Rectal smooth muscle tissue (tissue), 1 donor: ENCODE measurements at regions not wholly inside any gene's neighbourhood (a gene's known extent, or its start where the extent isn't known, plus 50 kb on each side); places are given as distances from the start of the nearest gene placed in this dataset.

Experiments used
- H3K27ac ChIP-seq: one replicate; pipeline ENCODE4 v1.7.0; 2013; ENCODE audit warnings: low read depth, low read length, inconsistent platforms
- H3K27me3 ChIP-seq: one replicate; pipeline ENCODE4 v1.7.0; 2013; ENCODE audit warnings: low read length; ENCODE audit not compliant: control insufficient read depth, insufficient read depth
- H3K36me3 ChIP-seq: one replicate; pipeline ENCODE4 v1.7.0; 2013; ENCODE audit warnings: low read length; ENCODE audit not compliant: control insufficient read depth, insufficient read depth
- H3K4me1 ChIP-seq: one replicate; pipeline ENCODE4 v1.7.0; 2013; ENCODE audit warnings: low read length; ENCODE audit not compliant: control insufficient read depth, insufficient read depth
- H3K4me3 ChIP-seq: one replicate; pipeline ENCODE4 v1.7.0; 2013; ENCODE audit warnings: low read length
- H3K9ac ChIP-seq: one replicate; pipeline ENCODE4 v1.7.0; 2013; ENCODE audit warnings: low read length

DNA sequence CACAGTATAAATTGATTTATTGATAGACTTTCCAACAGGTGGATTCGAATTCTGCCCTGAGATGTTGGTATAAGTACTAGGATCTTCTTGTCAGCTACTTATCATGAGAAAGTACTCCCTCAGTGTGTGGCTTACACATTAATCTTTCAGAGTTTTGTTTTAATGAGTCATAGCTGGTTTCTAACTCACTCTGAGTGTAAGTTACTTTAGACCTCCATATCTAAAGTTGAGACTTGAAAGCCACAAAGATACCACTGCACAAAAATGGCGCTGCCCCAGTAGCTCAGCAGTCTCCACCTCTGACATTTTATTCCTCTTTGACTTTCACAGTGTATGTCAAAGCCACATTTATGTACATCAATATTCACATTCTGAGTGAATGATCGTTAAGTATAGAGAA, 318.5 kb downstream of the ARAP2 start:
- Histone ChIP-seq H3K9ac (no peak overlapping the region), H3K4me3 (no peak overlapping the region), H3K36me3 (no peaks in the 10 kb centered on the region), H3K4me1 (no peaks in the 10 kb centered on the region), H3K27ac (no peak overlapping the region), H3K27me3 (no peaks in the 10 kb centered on the region)

DNA sequence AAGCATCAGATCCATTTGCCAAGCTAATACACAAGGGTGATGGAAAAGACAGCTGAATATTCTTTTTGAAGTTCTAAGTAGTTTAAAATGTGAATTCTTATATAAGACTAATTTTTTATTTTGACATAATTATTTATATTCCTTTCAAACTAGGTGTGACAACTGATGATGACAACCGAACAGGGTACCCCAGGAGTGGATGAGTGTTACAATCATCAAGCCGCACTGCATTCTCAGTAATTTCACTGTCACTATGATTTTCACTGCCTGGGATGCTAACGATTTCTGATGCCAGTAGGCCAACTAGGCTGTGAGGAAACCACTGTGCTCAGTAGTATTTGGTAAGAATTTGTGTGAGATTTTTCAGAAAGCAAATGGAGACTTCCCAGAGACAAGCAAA, 317.5 kb downstream of the ARAP2 start:
- Histone ChIP-seq H3K9ac (no peak overlapping the region), H3K36me3 (no peaks in the 10 kb centered on the region), H3K4me1 (no peaks in the 10 kb centered on the region), H3K27ac (no peak overlapping the region), H3K4me3 (no peak overlapping the region), H3K27me3 (no peaks in the 10 kb centered on the region)

DNA sequence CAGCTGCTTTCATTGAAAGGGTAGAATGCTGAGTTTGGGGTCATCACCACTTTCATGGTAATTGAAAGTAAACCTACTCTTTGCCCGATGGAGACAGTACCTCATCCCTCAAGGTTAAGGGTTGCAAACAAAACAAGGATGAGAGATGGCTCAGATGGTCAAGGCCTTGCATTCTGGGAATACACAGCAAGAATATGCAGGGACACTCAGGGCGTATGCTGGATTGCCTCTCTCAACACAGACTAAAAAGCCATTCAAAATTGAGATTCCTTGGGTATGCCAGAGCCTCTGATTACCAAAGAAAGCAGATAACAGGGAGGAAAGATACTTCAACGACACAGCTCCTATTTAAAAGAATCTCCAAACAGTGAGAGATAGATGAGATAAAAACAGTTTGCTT, 310.4 kb downstream of the ARAP2 start:
- no peaks in the 10 kb centered on the region for H3K4me1 ChIP-seq
- no peak overlapping the region for H3K4me3 ChIP-seq
- H3K27me3 ChIP-seq = no peaks in the 10 kb centered on the region
- no peaks in the 10 kb centered on the region for H3K36me3 ChIP-seq
- no peak overlapping the region for H3K27ac ChIP-seq
- no peak overlapping the region for H3K9ac ChIP-seq

DNA sequence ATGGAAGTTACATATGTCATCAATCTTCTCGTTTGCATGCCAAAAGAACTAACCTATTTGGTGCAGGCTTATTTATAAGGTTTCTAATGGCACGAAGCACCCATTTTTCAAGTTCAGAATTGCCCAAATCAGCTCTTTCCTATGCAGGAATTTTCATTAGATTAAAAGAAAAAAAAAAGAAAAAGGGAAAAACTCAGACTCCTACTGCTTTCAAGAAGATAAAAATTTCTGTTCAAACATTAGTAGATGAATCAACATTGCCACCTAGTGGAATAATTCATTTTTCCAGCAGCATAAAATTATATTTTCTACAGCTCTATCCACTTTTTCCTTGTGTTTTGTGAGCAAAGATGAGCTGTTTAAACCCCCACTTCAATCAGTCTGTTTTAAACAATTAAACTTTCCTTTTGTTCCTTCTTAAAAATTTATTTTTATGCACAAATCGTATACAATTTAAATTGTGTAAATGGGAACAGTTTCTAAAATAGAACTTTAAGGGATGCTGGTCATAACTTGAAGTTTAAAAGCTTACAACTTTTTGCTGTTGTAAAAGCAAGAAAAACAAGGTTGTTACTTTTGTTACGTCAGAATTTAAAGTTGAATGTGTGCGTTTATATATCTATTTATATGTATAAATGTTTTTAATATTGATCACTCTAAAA, 309.9 kb downstream of the ARAP2 start:
- Histone ChIP-seq H3K27ac (no peak overlapping the region), H3K27me3 (no peaks in the 10 kb centered on the region)

DNA sequence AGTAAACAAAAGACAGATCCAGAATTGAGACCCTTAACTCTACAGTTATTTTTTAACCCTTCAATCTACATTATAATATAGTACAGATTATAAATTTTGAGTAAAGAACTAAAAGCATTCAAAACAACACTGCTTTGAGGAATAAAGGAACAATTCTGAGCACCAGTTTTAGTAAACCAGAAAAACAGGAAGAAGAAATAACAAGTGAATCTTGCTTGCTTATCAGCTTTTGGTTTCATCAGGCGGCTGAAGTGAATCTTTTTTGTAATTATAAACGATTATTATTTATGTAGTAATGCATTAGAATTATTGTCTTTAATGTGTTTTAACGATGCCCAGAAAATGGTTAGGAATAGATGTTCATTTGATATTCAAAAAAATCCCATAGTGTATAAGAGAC, 305.4 kb downstream of the ARAP2 start:
- H3K4me1 ChIP-seq = no peaks in the 10 kb centered on the region
- no peak overlapping the region for H3K9ac ChIP-seq
- no peaks in the 10 kb centered on the region for H3K27me3 ChIP-seq
- no peak overlapping the region for H3K4me3 ChIP-seq
- no peak overlapping the region for H3K27ac ChIP-seq
- H3K36me3 ChIP-seq = no peaks in the 10 kb centered on the region

More for the DNA sequence above, 309.9 kb downstream of the ARAP2 start:
- H3K4me3 ChIP-seq = no peak overlapping the region
- H3K36me3 ChIP-seq = no peaks in the 10 kb centered on the region
- H3K4me1 ChIP-seq = no peaks in the 10 kb centered on the region
- no peak overlapping the region for H3K9ac ChIP-seq

DNA sequence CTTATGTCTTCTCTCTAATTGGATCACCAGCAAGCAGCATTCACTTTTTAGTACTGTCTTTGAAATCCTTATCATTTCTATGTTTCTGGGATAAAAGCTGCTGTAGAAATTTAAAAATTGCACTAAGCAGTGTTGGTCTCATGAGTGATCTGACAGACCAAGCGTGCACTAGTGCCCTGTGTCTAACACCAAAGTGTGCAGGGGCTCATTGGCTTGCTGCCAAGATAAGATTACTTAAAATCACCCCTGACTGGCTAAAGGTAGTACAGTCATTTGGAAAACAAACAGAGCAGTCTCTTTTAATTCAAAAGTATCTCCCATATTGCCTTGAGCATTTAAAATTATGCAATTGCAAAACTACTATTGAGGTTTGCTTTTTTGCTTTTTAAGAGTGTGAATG, 304.6 kb downstream of the ARAP2 start:
- Histone ChIP-seq H3K27me3 (no peaks in the 10 kb centered on the region), H3K27ac (no peak overlapping the region), H3K4me1 (no peaks in the 10 kb centered on the region), H3K36me3 (no peaks in the 10 kb centered on the region), H3K9ac (no peak overlapping the region), H3K4me3 (no peak overlapping the region)

DNA sequence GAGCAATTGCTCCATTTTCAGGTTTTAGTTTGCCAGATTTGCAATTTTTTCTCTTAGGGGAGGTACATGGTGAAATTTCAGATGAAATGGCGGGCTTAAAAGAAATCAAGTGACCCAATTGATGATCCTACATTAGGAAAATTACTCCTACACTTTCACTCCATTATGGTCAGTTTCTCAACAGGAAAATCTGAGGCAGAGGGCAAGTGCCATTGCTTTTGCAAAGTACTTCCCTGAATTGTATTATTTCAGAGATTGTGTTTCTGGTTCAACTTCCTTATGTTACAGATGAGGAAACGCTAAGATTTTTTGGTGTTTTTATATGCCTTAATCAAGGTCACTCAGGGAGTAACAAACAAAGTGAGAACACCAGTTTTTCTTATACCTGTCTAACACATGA, 302.2 kb downstream of the ARAP2 start:
- Histone ChIP-seq H3K4me3 (no peak overlapping the region), H3K4me1 (no peaks in the 10 kb centered on the region), H3K36me3 (no peaks in the 10 kb centered on the region), H3K27ac (no peak overlapping the region), H3K9ac (no peak overlapping the region), H3K27me3 (no peaks in the 10 kb centered on the region)

DNA sequence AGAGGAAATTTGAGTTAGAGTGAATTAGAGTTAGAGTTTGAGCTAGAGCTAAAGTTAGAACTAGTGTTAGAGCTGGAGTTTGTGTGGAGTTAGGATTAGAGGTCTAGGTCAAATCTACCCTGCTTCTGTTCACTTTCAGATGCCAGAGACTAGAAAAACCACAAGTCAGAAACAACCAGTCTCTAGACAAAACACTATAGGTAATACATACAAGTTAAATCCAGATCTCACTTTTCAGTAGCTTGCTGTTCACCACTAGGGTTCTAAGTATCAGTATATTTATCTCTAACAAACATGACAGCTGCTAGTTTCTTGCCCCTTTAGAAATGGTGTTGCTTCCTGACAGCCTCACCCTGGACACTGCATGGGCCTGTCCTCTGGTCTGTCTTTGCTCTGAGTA, 300.7 kb downstream of the ARAP2 start:
- Histone ChIP-seq H3K4me1 (no peaks in the 10 kb centered on the region), H3K27ac (no peak overlapping the region), H3K9ac (no peak overlapping the region), H3K27me3 (no peaks in the 10 kb centered on the region), H3K4me3 (no peak overlapping the region), H3K36me3 (no peaks in the 10 kb centered on the region)

DNA sequence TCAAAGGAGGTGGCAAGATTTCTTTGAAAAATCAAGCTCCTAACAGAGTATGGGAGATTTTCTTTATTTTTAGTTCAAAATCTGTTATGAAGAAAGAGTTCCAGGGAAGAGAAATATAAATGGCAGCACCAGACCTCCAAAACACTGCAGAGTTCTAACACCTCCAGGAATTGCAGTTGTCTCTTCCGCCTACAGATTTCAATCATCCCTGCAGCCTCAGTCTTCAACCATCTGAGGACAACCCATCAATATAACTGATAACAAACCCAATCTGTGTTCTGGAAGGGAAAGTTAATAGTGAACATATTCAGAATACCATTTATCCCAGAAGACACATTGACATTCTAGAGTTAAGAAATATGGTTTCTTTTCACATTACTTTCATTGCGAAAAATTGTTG, 296.1 kb downstream of the ARAP2 start:
- Histone ChIP-seq H3K4me1 (no peaks in the 10 kb centered on the region), H3K36me3 (no peaks in the 10 kb centered on the region), H3K27ac (no peak overlapping the region), H3K27me3 (no peaks in the 10 kb centered on the region), H3K9ac (no peak overlapping the region), H3K4me3 (no peak overlapping the region)

DNA sequence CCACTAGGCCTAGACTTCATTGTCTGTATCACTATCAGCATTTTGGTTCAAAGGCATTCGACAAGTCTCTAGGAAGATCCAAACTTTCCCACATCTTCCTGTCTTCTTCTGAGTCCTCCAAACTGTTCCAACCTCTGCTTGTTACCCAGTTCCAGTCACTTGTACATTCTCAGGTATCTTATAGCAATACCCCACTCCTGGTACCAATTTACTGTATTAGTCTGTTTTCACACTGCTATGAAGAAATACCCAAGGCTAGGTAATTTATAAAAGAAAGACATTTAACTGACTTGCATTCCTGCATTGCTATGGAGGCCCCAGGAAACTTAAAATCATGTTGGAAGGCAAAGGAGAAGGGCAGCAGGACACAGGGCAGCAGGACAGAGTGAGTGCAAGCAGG, 293.9 kb downstream of the ARAP2 start:
- H3K36me3 ChIP-seq = no peaks in the 10 kb centered on the region
- no peaks in the 10 kb centered on the region for H3K4me1 ChIP-seq
- H3K27me3 ChIP-seq = no peaks in the 10 kb centered on the region
- H3K4me3 ChIP-seq = no peak overlapping the region
- no peak overlapping the region for H3K27ac ChIP-seq
- H3K9ac ChIP-seq = no peak overlapping the region

DNA sequence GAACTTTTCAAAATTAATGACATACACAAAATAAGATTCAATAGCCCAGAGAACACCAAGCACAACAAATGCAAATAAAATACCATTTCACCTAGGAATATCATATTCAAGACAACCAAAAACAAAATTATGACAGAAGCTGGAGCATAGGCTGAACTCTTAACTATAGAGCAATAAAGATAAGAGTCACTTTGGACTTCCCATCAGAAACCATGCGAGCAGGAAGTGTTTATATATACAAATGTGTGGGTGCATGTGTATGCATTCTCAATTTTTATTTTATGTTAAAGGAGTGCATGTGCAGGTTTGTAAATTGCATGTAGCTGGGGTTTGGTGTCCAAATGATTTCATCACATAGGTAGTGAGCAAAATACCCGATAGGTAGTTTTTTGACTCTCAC, 291.6 kb downstream of the ARAP2 start:
- H3K9ac ChIP-seq = no peak overlapping the region
- H3K27ac ChIP-seq = no peak overlapping the region
- H3K4me1 ChIP-seq = no peaks in the 10 kb centered on the region
- no peak overlapping the region for H3K4me3 ChIP-seq
- no peaks in the 10 kb centered on the region for H3K36me3 ChIP-seq
- H3K27me3 ChIP-seq = no peaks in the 10 kb centered on the region

DNA sequence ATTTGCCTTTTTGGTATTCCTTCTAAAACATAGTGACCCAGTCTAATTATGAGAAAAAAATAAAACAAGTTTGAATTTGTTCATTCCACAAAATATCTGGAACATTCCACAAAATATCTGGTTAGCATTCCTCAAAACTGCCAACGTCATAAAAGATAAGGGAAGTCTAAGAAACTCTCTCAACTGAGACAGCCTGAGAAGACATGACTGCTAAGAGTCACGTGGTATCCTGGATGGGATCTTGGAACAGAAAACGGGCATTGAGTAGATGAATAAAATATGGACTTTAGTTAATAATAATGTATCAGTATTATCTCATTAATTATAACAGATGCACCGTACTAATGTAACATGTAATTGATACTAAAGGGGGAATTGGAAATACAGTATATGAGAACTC, 280.9 kb downstream of the ARAP2 start:
- Histone ChIP-seq H3K4me3 (no peak overlapping the region), H3K27me3 (no peaks in the 10 kb centered on the region), H3K27ac (no peak overlapping the region), H3K9ac (no peak overlapping the region), H3K36me3 (no peaks in the 10 kb centered on the region), H3K4me1 (no peaks in the 10 kb centered on the region)

DNA sequence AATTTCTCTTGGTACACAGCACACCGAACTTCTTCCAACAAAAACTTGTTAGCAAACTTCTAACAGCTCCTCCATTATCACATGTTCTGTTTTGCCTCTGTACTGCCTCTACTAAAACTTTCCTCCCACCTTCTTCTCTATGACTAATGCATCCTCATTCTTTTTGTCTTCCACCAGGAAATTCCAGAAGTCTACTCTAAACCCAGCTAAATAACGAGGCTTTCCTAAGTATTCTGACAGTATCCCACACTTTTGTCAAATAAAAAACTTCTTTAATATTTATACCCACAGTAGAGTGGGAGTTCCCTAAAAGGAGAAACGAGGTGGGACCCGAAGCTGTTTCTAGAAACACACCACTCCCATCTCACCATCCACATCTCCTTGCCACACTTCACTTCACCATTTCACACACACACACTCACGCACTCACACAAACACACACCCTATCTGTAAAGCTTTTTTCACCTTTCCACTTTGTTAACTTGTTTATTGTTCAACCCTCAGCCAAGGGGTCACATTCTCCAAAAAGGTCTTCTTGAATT, 280.3 kb downstream of the ARAP2 start:
- Histone ChIP-seq H3K9ac (no peak overlapping the region), H3K27ac (no peak overlapping the region), H3K36me3 (no peaks in the 10 kb centered on the region), H3K4me3 (no peak overlapping the region), H3K27me3 (no peaks in the 10 kb centered on the region), H3K4me1 (no peaks in the 10 kb centered on the region)
